B cell (primary cell): ENCODE measurements at regions not wholly inside any gene's neighbourhood (a gene's known extent, or its start where the extent isn't known, plus 50 kb on each side); places are given as distances from the start of the nearest gene placed in this dataset.

ENCODE experiments used
- CTCF ChIP-seq: fragments of 200-600 bp; IDR thresholded peaks from one replicate; pipeline ENCODE4 v1.8.0; 2022; ENCODE audit warnings: antibody characterized with exemption, mild to moderate bottlenecking
- EZH2 ChIP-seq: IDR thresholded peaks from 2 replicates; pipeline ENCODE4 v1.6.1; 2012; ENCODE audit warnings: borderline replicate concordance, low read depth, mild to moderate bottlenecking, moderate library complexity, low read length; ENCODE audit not compliant: insufficient read depth, poor library complexity, severe bottlenecking

DNA sequence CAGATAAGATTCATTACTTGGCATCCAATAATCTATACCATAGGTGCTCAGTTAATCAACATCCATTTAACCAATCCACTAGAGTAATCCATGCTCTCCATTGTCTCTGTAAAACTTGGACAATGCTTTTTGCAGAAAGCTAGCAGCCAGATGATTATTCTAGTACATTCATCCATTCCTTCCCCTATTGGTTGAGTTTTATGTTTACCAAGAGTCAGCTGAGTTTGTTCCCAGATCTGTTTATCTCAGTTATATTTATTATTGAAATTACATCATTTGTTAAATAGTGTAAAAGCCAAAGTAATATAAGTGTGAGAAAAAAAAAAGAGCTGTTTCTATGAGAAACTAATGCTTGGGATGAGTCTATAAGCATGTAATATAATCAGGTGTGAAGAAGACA lies 63.3 kb upstream of the TMC1 start:
- TF ChIP-seq CTCF (no peak), EZH2 (no peak)
